Astrocyte of the cerebellum (primary cell): ENCODE measurements at regions not wholly inside any gene's neighbourhood (a gene's known extent, or its start where the extent isn't known, plus 50 kb on each side); places are given as distances from the start of the nearest gene placed in this dataset.

Experiments used
- DNase-seq: peaks from one replicate; pipeline ENCODE4 v3.0.0-alpha.2; 2011; ENCODE audit warnings: low read depth
- H3K4me3 ChIP-seq: 2 replicates; pipeline ENCODE4 v1.5.1; 2011; ENCODE audit warnings: mild to moderate bottlenecking, low read depth, low read length, moderate library complexity
- CTCF ChIP-seq: IDR thresholded peaks from 2 replicates; pipeline ENCODE4 v1.5.1; 2012; ENCODE audit warnings: low read length, low read depth, moderate library complexity, mild to moderate bottlenecking; ENCODE audit errors: missing control alignments
- in situ Hi-C: cut with HindIII; loops from 2 replicates; pipeline ENCODE4 v1.10.0; 2017; ENCODE audit warnings: low sequenced_read_pairs

GRCh38 chr9:1598270-1598669 lies 416.9 kb upstream of the SMARCA2 start:
- no peak overlapping the region for H3K4me3 ChIP-seq
- no peak for DNase-seq
- TF ChIP-seq CTCF = no peak
- in situ Hi-C loops = no loop called here

DNA sequence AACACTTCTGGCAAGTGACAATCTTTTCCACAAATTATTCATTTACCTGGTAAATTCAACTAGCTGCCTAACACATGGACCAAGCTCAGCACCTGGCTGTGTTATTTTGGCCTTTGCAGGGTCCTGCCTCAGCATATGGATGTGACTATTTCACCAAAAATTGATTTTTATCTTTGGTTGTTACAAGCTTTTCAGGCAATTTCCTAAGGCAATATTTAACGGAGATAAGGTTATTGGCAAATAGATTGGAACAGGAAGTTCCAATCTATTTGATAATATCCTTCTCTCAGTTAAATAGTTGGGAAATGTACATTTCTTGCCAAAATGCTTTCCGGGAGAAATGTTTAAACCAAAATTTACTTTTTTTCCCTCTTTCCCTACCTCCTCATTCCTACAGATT lies 415.2 kb upstream of the SMARCA2 start:
- TF ChIP-seq CTCF = no peak
- no peak overlapping the region for H3K4me3 ChIP-seq
- in situ Hi-C loops = no loop called here
- DNase-seq = no peak

GRCh38 chr9:1604942-1605560 lies 410.1 kb upstream of the SMARCA2 start:
- H3K4me3 ChIP-seq = no peak overlapping the region
- in situ Hi-C loops = loop anchor here (5.0 kb wide), 1 partner anchor 92 kb away; no protein-coding TSS in a partner anchor
- no peak for DNase-seq
- TF ChIP-seq CTCF = peak; percentile 40

- H3K4me3 ChIP-seq = no peak overlapping the region
- in situ Hi-C loops = loop anchor here (5.0 kb wide), 1 partner anchor 91 kb away; no protein-coding TSS in a partner anchor
- no peak for DNase-seq
- no peak for TF ChIP-seq CTCF
Observed at GRCh38 chr9:1606253-1606652, 408.9 kb upstream of the SMARCA2 start.

DNA sequence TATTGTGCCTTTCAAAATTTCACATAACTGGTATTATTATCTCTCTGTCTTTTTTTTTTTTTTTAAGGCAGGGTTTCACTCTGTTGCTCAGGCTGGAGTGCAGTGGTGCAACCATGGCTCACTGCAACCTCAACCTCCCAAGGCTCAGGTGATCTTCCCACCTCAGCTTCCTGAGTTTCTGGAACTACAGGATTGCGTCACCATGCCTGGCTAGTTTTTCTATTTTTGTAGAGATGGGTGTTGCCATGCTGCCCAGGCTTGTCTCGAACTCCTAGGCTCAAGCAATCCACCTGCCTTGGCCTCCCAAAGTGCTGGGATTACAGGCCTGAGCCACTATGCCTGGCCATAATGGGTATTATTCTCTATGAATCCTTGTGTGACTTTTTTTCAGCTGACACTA lies 402.3 kb upstream of the SMARCA2 start:
- in situ Hi-C loops = no loop called here
- DNase-seq = no peak
- H3K4me3 ChIP-seq = no peak overlapping the region
- no peak for TF ChIP-seq CTCF

DNA sequence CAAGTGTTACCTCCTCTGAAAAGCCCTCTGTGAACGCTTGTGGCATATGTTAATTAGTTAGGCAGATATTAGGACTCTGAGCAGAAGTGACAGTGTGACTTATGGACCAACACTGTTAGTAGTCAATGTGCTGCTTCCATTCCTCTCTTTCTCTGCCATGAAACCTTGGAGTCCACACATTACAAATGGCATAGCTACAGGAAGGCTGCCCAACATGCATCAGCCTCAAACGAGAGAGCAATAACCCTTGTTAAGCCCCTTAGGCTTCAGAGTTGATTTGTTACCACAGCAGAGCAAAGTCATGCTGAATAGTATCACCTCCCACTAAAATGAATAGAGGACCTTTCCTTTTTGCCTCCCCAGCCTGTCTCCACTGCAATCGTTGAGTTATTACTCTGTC lies 397.7 kb upstream of the SMARCA2 start:
- no peak overlapping the region for H3K4me3 ChIP-seq
- no peak for TF ChIP-seq CTCF
- no peak for DNase-seq
- in situ Hi-C loops = no loop called here
